Heart left ventricle (tissue), 13 donors: ENCODE measurements at regions not wholly inside any gene's neighbourhood (a gene's known extent, or its start where the extent isn't known, plus 50 kb on each side); places are given as distances from the start of the nearest gene placed in this dataset.

ENCODE experiments used
- POLR2A ChIP-seq, 2 donors: fragments of 450-650 bp; IDR thresholded peaks; one replicate each; pipeline ENCODE4 v1.6.1; 2017; ENCODE audit warnings: antibody characterized with exemption in 2 of 2, mild to moderate bottlenecking in 2 of 2, moderate library complexity in 2 of 2
- TF ChIP-seq, protein P1 (sequence below), 12 donors: fragments of 200-600 bp; sonication (generic) in 4 of 12; IDR thresholded peaks; one replicate each; pipeline versions ENCODE4 v1.5.0 to v1.8.0; 2018 to 2022; ENCODE audit warnings: antibody characterized with exemption in 12 of 12, mild to moderate bottlenecking in 5 of 12
- donor health status: ischemic (EF 13 %, LVEDD 7.1; RV severe dilation, severe dysfunction).
- donor health status: DM: no; HTN: yes; CAD: no.
- donor health status: DM: no; HTN: no; CAD: no.
- donor health status: ischemic (EF 25% LVEDD 6.9; RV normal size, moderate dysfunction).
- donor health status: ischemic (EF 25% LVEDD 5.7; RV mildly dilated, moderate dysfunction).
- donor health status: ischemic (EF 35%, LVEDD 5.7; RV mildly dilated, moderate dysfunction).
- donor health status: nonischemic (EF 11% LVEDD 7.7; RV severe dilation, severe dysfunction).
- donor health status: DM: yes; HTN: yes; CAD: no.
- donor health status: PGD.
- donor health status: ischemic (EF 29% LVEDD 5.4; RV normal size, mild dysfunction).
- donor health status: nonischemic (EF 23%, LVEDD 6.1; RV moderate dilation, normal function).

DNA sequence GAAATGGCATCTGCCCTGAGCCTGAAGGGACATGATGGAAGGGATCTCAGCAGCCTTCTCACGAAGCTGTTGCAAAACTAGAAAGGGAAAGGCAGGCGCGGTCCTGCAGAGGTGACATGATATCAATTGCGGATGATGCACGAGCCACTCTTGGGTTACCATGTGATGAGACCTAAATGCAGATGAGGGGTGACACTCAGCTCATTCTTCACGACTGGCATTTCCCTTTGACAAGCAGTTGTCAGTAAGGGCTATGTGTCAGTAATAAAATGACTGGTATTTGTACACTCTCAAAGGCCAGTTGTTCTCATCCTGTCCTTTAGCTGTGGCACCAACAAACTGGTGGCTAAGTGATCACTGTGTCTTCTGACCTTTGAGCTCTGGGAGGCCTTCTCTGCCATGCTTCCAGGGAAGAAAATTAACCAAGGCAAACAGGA, 273.6 kb downstream of the ETAA1 start:
- no peak for TF ChIP-seq POLR2A (IDR thresholded peaks at IDR 0.05)
- TF ChIP-seq, protein P1, sequence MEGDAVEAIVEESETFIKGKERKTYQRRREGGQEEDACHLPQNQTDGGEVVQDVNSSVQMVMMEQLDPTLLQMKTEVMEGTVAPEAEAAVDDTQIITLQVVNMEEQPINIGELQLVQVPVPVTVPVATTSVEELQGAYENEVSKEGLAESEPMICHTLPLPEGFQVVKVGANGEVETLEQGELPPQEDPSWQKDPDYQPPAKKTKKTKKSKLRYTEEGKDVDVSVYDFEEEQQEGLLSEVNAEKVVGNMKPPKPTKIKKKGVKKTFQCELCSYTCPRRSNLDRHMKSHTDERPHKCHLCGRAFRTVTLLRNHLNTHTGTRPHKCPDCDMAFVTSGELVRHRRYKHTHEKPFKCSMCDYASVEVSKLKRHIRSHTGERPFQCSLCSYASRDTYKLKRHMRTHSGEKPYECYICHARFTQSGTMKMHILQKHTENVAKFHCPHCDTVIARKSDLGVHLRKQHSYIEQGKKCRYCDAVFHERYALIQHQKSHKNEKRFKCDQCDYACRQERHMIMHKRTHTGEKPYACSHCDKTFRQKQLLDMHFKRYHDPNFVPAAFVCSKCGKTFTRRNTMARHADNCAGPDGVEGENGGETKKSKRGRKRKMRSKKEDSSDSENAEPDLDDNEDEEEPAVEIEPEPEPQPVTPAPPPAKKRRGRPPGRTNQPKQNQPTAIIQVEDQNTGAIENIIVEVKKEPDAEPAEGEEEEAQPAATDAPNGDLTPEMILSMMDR (IDR thresholded peaks at IDR 0.05): no peak
